ENCODE measurements at regions not wholly inside any gene's neighbourhood (a gene's known extent, or its start where the extent isn't known, plus 50 kb on each side); places are given as distances from the start of the nearest gene placed in this dataset.

- no peak overlapping the region for H3K4me3 ChIP-seq (ENCODE audit: control insufficient read depth, low read depth, low read length)
- no peak for TF ChIP-seq CTCF (IDR thresholded peaks at IDR 0.05; ENCODE audit: control insufficient read depth, insufficient read depth, low read depth, low read length, missing control alignments)
- DNase-seq (ENCODE audit: low read depth) = no peak
Observed at GRCh38 chr4:89579771-89580170, 257.2 kb downstream of the SNCA start.

GRCh38 chr4:89576246-89576645, 260.7 kb downstream of the SNCA start:
- H3K4me3 ChIP-seq (ENCODE audit: control insufficient read depth, low read depth, low read length) = no peak overlapping the region
- TF ChIP-seq CTCF (IDR thresholded peaks at IDR 0.05; ENCODE audit: control insufficient read depth, insufficient read depth, low read depth, low read length, missing control alignments) = no peak
- DNase-seq (ENCODE audit: low read depth) = no peak

GRCh38 chr4:89575840-89576239, 261.1 kb downstream of the SNCA start:
- DNase-seq (ENCODE audit: low read depth) = no peak
- TF ChIP-seq CTCF (IDR thresholded peaks at IDR 0.05; ENCODE audit: control insufficient read depth, insufficient read depth, low read depth, low read length, missing control alignments) = no peak
- no peak overlapping the region for H3K4me3 ChIP-seq (ENCODE audit: control insufficient read depth, low read depth, low read length)

GRCh38 chr4:89574176-89574575, 262.8 kb downstream of the SNCA start:
- DNase-seq (ENCODE audit: low read depth) = no peak
- no peak overlapping the region for H3K4me3 ChIP-seq (ENCODE audit: control insufficient read depth, low read depth, low read length)
- TF ChIP-seq CTCF (IDR thresholded peaks at IDR 0.05; ENCODE audit: control insufficient read depth, insufficient read depth, low read depth, low read length, missing control alignments) = no peak

GRCh38 chr4:89573656-89574055, 263.3 kb downstream of the SNCA start:
- no peak for DNase-seq (ENCODE audit: low read depth)
- H3K4me3 ChIP-seq (ENCODE audit: control insufficient read depth, low read depth, low read length) = no peak overlapping the region
- TF ChIP-seq CTCF (IDR thresholded peaks at IDR 0.05; ENCODE audit: control insufficient read depth, insufficient read depth, low read depth, low read length, missing control alignments) = no peak

GRCh38 chr4:89572224-89572858, 264.6 kb downstream of the SNCA start:
- no peak for DNase-seq (ENCODE audit: low read depth)
- no peak overlapping the region for H3K4me3 ChIP-seq (ENCODE audit: control insufficient read depth, low read depth, low read length)
- TF ChIP-seq CTCF (IDR thresholded peaks at IDR 0.05; ENCODE audit: control insufficient read depth, insufficient read depth, low read depth, low read length, missing control alignments) = no peak

GRCh38 chr4:89570931-89571330, 263.3 kb upstream of the GPRIN3 start:
- no peak for DNase-seq (ENCODE audit: low read depth)
- H3K4me3 ChIP-seq (ENCODE audit: control insufficient read depth, low read depth, low read length) = no peak overlapping the region
- TF ChIP-seq CTCF (IDR thresholded peaks at IDR 0.05; ENCODE audit: control insufficient read depth, insufficient read depth, low read depth, low read length, missing control alignments) = no peak
